Stimulated activated CD8-positive, alpha-beta memory T cell treated with anti-CD3 and anti-CD28 coated beads, Interleukin-12 subunit alpha, Interleukin-12 subunit beta, amount 100 ng/mL, for 24 hours (primary cell): ENCODE measurements at regions not wholly inside any gene's neighbourhood (a gene's known extent, or its start where the extent isn't known, plus 50 kb on each side); places are given as distances from the start of the nearest gene placed in this dataset.

ENCODE experiments used
- DNase-seq: peaks from one replicate; pipeline ENCODE4 v3.0.0-alpha.2; 2020; ENCODE audit errors: extremely low read depth

GRCh38 chr10:78541481-78542140 lies 507.9 kb downstream of the RPS24 start:
- no peak for DNase-seq

- no peak for DNase-seq
These were observed 508.5 kb downstream of the RPS24 start for GRCh38 chr10:78542141-78542489.

GRCh38 chr10:78542521-78542920 lies 508.9 kb downstream of the RPS24 start:
- DNase-seq, result no peak

- no peak for DNase-seq
These were observed 509.5 kb downstream of the RPS24 start for GRCh38 chr10:78543031-78543748.

GRCh38 chr10:78543749-78544362 lies 510.2 kb downstream of the RPS24 start:
- no peak for DNase-seq

GRCh38 chr10:78544423-78545090 lies 510.9 kb downstream of the RPS24 start:
- DNase-seq, result no peak

- no peak for DNase-seq
These were observed 512.1 kb downstream of the RPS24 start for GRCh38 chr10:78545756-78546155.

- DNase-seq, result no peak
These were observed 513.7 kb downstream of the RPS24 start for GRCh38 chr10:78547397-78547796.

- DNase-seq, result no peak
These were observed 514.2 kb downstream of the RPS24 start for GRCh38 chr10:78547905-78548304.

GRCh38 chr10:78548369-78548768 lies 514.7 kb downstream of the RPS24 start:
- DNase-seq, result no peak

- DNase-seq, result no peak
These were observed 515.7 kb downstream of the RPS24 start for GRCh38 chr10:78549140-78549935.

- no peak for DNase-seq
These were observed 516.4 kb downstream of the RPS24 start for GRCh38 chr10:78550090-78550489.

GRCh38 chr10:78550716-78551115 lies 517.1 kb downstream of the RPS24 start:
- no peak for DNase-seq

- no peak for DNase-seq
These were observed 517.4 kb upstream of the ZMIZ1 start for GRCh38 chr10:78551184-78552005.

GRCh38 chr10:78552261-78552811 lies 516.4 kb upstream of the ZMIZ1 start:
- DNase-seq, result no peak

GRCh38 chr10:78553792-78554191 lies 515.0 kb upstream of the ZMIZ1 start:
- no peak for DNase-seq

- no peak for DNase-seq
These were observed 513.6 kb upstream of the ZMIZ1 start for GRCh38 chr10:78555128-78555527.

- DNase-seq, result no peak
These were observed 511.9 kb upstream of the ZMIZ1 start for GRCh38 chr10:78556705-78557432.

- DNase-seq, result no peak
These were observed 511.3 kb upstream of the ZMIZ1 start for GRCh38 chr10:78557433-78557925.
